HepG2 (cell line): ENCODE measurements at regions not wholly inside any gene's neighbourhood (a gene's known extent, or its start where the extent isn't known, plus 50 kb on each side); places are given as distances from the start of the nearest gene placed in this dataset.

ENCODE experiments used
- ATAC-seq: fragments of 200-7000 bp; cut with Tn5 transposase; 3 replicates; pipeline ENCODE4 v1.9.1; 2020; ENCODE audit warnings: mild to moderate bottlenecking, moderate library complexity
- BruUV-seq: library from RNA; stranded (reverse); fragments of 400-500 nt; replicated peaks from 2 replicates; lab custom pipeline; 2021; lab: Mats Ljungman, UMichigan
- CTCF ChIA-PET: fragments of 300-600 bp; formaldehyde crosslinking; extraction: SDS; loops from one replicate; lab custom pipeline; 2021; ENCODE audit warnings: low total read pairs, inconsistent platforms, low intra/inter-chr PET ratio; lab: Yijun Ruan, JAX
- POLR2A ChIA-PET: fragments of 350-600 bp; sonication (Branson Sonifier 250); formaldehyde crosslinking; loops from one replicate; lab custom pipeline; 2020; ENCODE audit warnings: antibody characterized with exemption, inconsistent platforms; lab: Yijun Ruan, JAX
- DNase-seq: peaks from one replicate; pipeline ENCODE4 v3.0.0-alpha.2; 2015; ENCODE audit warnings: low spot score
- FAIRE-seq: peaks from 3 replicates; lab custom pipeline; 2011; peaks lifted over from hg19 to GRCh38; lab: Jason Lieb, UNC
- H2AFZ ChIP-seq: one replicate; pipeline ENCODE4 v1.6.1; 2011; ENCODE audit warnings: low read length, inconsistent platforms
- H3K27ac ChIP-seq: fragments of 300-600 bp; 3 replicates; pipeline ENCODE4 v1.8.0; 2011; ENCODE audit warnings: mixed run types, mild to moderate bottlenecking, mixed read lengths, low read length, inconsistent platforms; ENCODE audit not compliant: insufficient read depth; ENCODE audit errors: extremely low read length
- H3K27me3 ChIP-seq, 2 experiments: fragments of 200-600 bp in 1 of 2; 2 replicates in 1 of 2; 3 replicates in 1 of 2; pipeline versions ENCODE4 v1.6.0 to v1.8.0; 2011; ENCODE audit warnings: low read length in 2 of 2, mild to moderate bottlenecking in 2 of 2, moderate library complexity in 2 of 2, inconsistent platforms in 1 of 2; ENCODE audit not compliant: insufficient read depth in 2 of 2, control insufficient read depth in 1 of 2
- H3K36me3 ChIP-seq, 2 experiments: fragments of 200-600 bp in 1 of 2; replicated peaks in 1 of 2; 2 replicates in 1 of 2; 3 replicates in 1 of 2; pipeline versions ENCODE4 v1.5.1 to v1.8.0; 2011; ENCODE audit warnings: low read length in 2 of 2, inconsistent platforms in 1 of 2; ENCODE audit not compliant: insufficient read depth in 2 of 2, control insufficient read depth in 1 of 2
- H3K4me1 ChIP-seq: 2 replicates; pipeline ENCODE4 v1.5.1; 2012; ENCODE audit warnings: low read length, inconsistent platforms; ENCODE audit not compliant: insufficient read depth
- H3K4me2 ChIP-seq: 2 replicates; pipeline ENCODE4 v1.6.0; 2011; ENCODE audit warnings: low read depth, low read length, inconsistent platforms
- H3K4me3 ChIP-seq, 3 experiments: fragments of 200-600 bp in 1 of 3; sonication (generic), shearing (Covaris generic) in 1 of 3; replicated peaks in 1 of 3; 2 replicates each; pipeline ENCODE4 v1.5.1; 2011 to 2016; ENCODE audit warnings: low read length in 3 of 3, inconsistent platforms in 2 of 3, low read depth in 2 of 3, mild to moderate bottlenecking in 2 of 3, control low read depth in 1 of 3, mixed read lengths in 1 of 3; ENCODE audit not compliant: insufficient read depth in 1 of 3
- H3K79me2 ChIP-seq: one replicate; pipeline ENCODE4 v1.6.1; 2011; ENCODE audit warnings: low read length, inconsistent platforms; ENCODE audit not compliant: insufficient read depth
- H3K9ac ChIP-seq: 2 replicates; pipeline ENCODE4 v1.6.0; 2011; ENCODE audit warnings: mild to moderate bottlenecking, low read depth, low read length, inconsistent platforms; ENCODE audit not compliant: insufficient read depth
- H3K9me3 ChIP-seq: 2 replicates; pipeline ENCODE4 v1.5.1; 2012; ENCODE audit warnings: mild to moderate bottlenecking, low read length
- H4K20me1 ChIP-seq: 2 replicates; pipeline ENCODE4 v1.6.0; 2011; ENCODE audit warnings: inconsistent platforms, mild to moderate bottlenecking, low read length, moderate library complexity; ENCODE audit not compliant: insufficient read depth
- EP300 ChIP-seq, 3 experiments: sonication (generic) in 1 of 3; formaldehyde crosslinking in 1 of 3; IDR thresholded peaks; 2 replicates each; pipeline versions ENCODE4 v1.5.1 to v1.6.1; 2011 to 2020; ENCODE audit warnings: low read depth in 2 of 3, low read length in 2 of 3, borderline replicate concordance in 1 of 3, improper control_type of control experiment in 1 of 3, mild to moderate bottlenecking in 1 of 3, missing genetic modification reagents in 1 of 3, moderate library complexity in 1 of 3
- FUBP1 ChIP-seq: sonication (generic); formaldehyde crosslinking; IDR thresholded peaks from 2 replicates; pipeline ENCODE4 v1.5.1; 2020; ENCODE audit warnings: missing genetic modification reagents, mild to moderate bottlenecking, borderline replicate concordance
- HIC2 ChIP-seq: sonication (generic); formaldehyde crosslinking; IDR thresholded peaks from 2 replicates; pipeline ENCODE4 v1.9.0; 2022; ENCODE audit warnings: low read depth, missing genetic modification reagents
- PAX8 ChIP-seq: sonication (generic); formaldehyde crosslinking; IDR thresholded peaks from 2 replicates; pipeline ENCODE4 v1.8.0; 2022; ENCODE audit warnings: mild to moderate bottlenecking, missing genetic modification reagents, borderline replicate concordance
- PHF21A ChIP-seq: sonication (generic); formaldehyde crosslinking; IDR thresholded peaks from 2 replicates; pipeline ENCODE4 v1.5.0; 2020; ENCODE audit warnings: mild to moderate bottlenecking, missing genetic modification reagents
- RARG ChIP-seq: sonication (generic); formaldehyde crosslinking; IDR thresholded peaks from 2 replicates; pipeline ENCODE4 v1.4.0; 2020; ENCODE audit warnings: low read depth, mild to moderate bottlenecking, missing genetic modification reagents
- ZFP1 ChIP-seq: IDR thresholded peaks from 2 replicates; pipeline ENCODE4 v1.6.1; 2016
- ZNF292 ChIP-seq: sonication (generic); formaldehyde crosslinking; IDR thresholded peaks from 2 replicates; pipeline ENCODE4 v1.8.1; 2022; ENCODE audit warnings: mild to moderate bottlenecking, low read depth, missing genetic modification reagents, borderline replicate concordance
- ZNF33B ChIP-seq: sonication (generic); formaldehyde crosslinking; IDR thresholded peaks from 2 replicates; pipeline ENCODE4 v1.5.1; 2020; ENCODE audit warnings: mild to moderate bottlenecking, missing genetic modification reagents
- ZNF570 ChIP-seq: sonication (generic); formaldehyde crosslinking; IDR thresholded peaks from 2 replicates; pipeline ENCODE4 v1.4.0; 2020; ENCODE audit warnings: mild to moderate bottlenecking, missing genetic modification reagents, borderline replicate concordance
- ZNF800 ChIP-seq: sonication (generic); formaldehyde crosslinking; IDR thresholded peaks from 2 replicates; pipeline ENCODE4 v1.4.0; 2020; ENCODE audit warnings: missing genetic modification reagents
- ZZZ3 ChIP-seq: sonication (generic); formaldehyde crosslinking; IDR thresholded peaks from 2 replicates; pipeline ENCODE4 v1.4.0; 2020; ENCODE audit warnings: missing genetic modification reagents, mild to moderate bottlenecking, borderline replicate concordance
- WGBS: methylation state at CpG from one replicate; pipeline ENCODE4 v1.1.6; 2017; ENCODE audit warnings: low lambda C conversion rate; 5-methylcytosine and 5-hydroxymethylcytosine counted together
- in situ Hi-C: cut with HindIII; loops from 2 replicates; pipeline ENCODE4 v1.10.0; 2017; ENCODE audit warnings: low pct_unique_long_range_greater_than_20kb; ENCODE audit not compliant: extremely low pct_ligation_motif_present
- intact Hi-C: fragments of 100-400 bp; cut with micrococcal nuclease; formaldehyde crosslinking; loops from one replicate; pipeline ENCODE4 v1.10.0; 2022; ENCODE audit not compliant: unreplicated experiment
- TF ChIP-seq, protein P1 (sequence below): sonication (generic); formaldehyde crosslinking; IDR thresholded peaks from 2 replicates; pipeline ENCODE4 v1.8.0; 2022; ENCODE audit warnings: mild to moderate bottlenecking, missing genetic modification reagents, borderline replicate concordance
- TF ChIP-seq, protein P2 (sequence below): sonication (generic); formaldehyde crosslinking; IDR thresholded peaks from 2 replicates; pipeline ENCODE4 v1.5.0; 2020; ENCODE audit warnings: mild to moderate bottlenecking, missing genetic modification reagents

DNA sequence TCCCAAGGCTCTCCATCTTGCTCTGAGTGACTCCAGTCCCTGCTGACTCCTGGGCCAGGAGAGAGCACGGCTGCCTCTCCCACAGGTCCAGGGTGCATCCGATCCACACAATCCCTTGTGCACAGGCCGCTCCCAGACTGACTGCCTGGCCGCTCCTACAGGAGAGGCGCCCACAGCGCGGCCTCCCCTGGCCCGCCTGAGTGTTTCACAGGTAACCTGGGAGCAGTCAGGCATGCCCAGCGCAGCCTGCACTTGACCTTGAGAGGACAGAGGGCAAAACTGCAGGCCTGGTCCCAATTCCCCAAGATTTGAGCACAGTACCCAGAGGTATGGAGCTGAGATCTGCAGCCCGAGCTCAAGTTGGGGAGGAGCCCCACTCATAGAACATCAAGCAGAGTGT lies 490.2 kb downstream of the CNTN6 start:
- Histone ChIP-seq H3K4me3 (no peak overlapping the region), H3K9me3 (peaks cover 84% of the 10 kb centered on the region), H3K9ac (no peak overlapping the region), H3K27me3 (no peaks in the 10 kb centered on the region; a peak in 1 of 5 replicates), H3K36me3 (no peaks in the 10 kb centered on the region), H3K4me2 (no peak overlapping the region), H3K27ac (no peak overlapping the region), H3K4me1 (no peaks in the 10 kb centered on the region), H3K79me2 (no peaks in the 10 kb centered on the region), H4K20me1 (no peaks in the 10 kb centered on the region), H2AFZ (no peak overlapping the region)
- BruUV-seq, result no TSS peak
- DNase-seq (no peak), FAIRE-seq (no peak), ATAC-seq (no peak)
- WGBS, result no CpG with 5 or more reads among the region's 10 CpGs
- in situ Hi-C loops, result no loop called here
- TF ChIP-seq HIC2 (CRISPR knock-in tag) (no peak), PAX8 (CRISPR knock-in tag) (no peak), PHF21A (CRISPR knock-in tag) (no peak), RARG (CRISPR knock-in tag) (no peak), ZNF33B (CRISPR knock-in tag) (no peak), ZFP1 (CRISPR knock-in tag) (no peak), FUBP1 (CRISPR knock-in tag) (no peak), ZNF800 (CRISPR knock-in tag) (no peak), EP300 (IDR thresholded peaks at IDR 0.05; ENCODE audit: low read depth in 2 of 2, low read length in 2 of 2) (no peak), EP300 (CRISPR knock-in tag; IDR thresholded peaks at IDR 0.05; ENCODE audit: borderline replicate concordance) (no peak), ZNF570 (no peak), ZNF292 (CRISPR knock-in tag) (no peak), ZZZ3 (no peak)
- TF ChIP-seq, protein P1, sequence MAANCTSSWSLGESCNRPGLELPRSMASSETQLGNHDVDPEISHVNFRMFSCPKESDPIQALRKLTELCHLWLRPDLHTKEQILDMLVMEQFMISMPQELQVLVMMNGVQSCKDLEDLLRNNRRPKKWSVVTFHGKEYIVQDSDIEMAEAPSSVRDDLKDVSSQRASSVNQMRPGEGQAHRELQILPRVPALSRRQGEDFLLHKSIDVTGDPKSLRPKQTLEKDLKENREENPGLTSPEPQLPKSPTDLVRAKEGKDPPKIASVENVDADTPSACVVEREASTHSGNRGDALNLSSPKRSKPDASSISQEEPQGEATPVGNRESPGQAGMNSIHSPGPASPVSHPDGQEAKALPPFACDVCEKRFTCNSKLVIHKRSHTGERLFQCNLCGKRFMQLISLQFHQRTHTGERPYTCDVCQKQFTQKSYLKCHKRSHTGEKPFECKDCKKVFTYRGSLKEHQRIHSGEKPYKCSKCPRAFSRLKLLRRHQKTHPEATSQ (CRISPR knock-in tag), result no peak
- TF ChIP-seq, protein P2, sequence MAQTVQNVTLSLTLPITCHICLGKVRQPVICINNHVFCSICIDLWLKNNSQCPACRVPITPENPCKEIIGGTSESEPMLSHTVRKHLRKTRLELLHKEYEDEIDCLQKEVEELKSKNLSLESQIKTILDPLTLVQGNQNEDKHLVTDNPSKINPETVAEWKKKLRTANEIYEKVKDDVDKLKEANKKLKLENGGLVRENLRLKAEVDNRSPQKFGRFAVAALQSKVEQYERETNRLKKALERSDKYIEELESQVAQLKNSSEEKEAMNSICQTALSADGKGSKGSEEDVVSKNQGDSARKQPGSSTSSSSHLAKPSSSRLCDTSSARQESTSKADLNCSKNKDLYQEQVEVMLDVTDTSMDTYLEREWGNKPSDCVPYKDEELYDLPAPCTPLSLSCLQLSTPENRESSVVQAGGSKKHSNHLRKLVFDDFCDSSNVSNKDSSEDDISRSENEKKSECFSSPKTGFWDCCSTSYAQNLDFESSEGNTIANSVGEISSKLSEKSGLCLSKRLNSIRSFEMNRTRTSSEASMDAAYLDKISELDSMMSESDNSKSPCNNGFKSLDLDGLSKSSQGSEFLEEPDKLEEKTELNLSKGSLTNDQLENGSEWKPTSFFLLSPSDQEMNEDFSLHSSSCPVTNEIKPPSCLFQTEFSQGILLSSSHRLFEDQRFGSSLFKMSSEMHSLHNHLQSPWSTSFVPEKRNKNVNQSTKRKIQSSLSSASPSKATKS, result no peak
- intact Hi-C loops, result no loop called here
- POLR2A ChIA-PET, result no interaction called here
- CTCF ChIA-PET, result no interaction called here
